Adrenal gland (tissue), 5 donors: ENCODE measurements at regions not wholly inside any gene's neighbourhood (a gene's known extent, or its start where the extent isn't known, plus 50 kb on each side); places are given as distances from the start of the nearest gene placed in this dataset.

Experiments used
- POLR2A ChIP-seq, 2 donors: fragments of 450-650 bp; IDR thresholded peaks; one replicate each; pipeline ENCODE4 v1.6.1; 2017; ENCODE audit warnings: antibody characterized with exemption in 2 of 2, mild to moderate bottlenecking in 2 of 2, moderate library complexity in 1 of 2
- TF ChIP-seq, protein P1 (sequence below), 6 experiments: fragments of 450-650 bp in 4 of 6; fragments of 200-600 bp in 2 of 6; sonication (generic) in 1 of 6; IDR thresholded peaks; 1 replicate in 5 of 6; 2 replicates in 1 of 6; pipeline versions ENCODE4 v1.5.1 to v1.8.0; 2016 to 2021; ENCODE audit warnings: antibody characterized with exemption in 6 of 6, mild to moderate bottlenecking in 2 of 6, moderate library complexity in 1 of 6
- donor health status: DM: no; HTN: no; CAD: no.

DNA sequence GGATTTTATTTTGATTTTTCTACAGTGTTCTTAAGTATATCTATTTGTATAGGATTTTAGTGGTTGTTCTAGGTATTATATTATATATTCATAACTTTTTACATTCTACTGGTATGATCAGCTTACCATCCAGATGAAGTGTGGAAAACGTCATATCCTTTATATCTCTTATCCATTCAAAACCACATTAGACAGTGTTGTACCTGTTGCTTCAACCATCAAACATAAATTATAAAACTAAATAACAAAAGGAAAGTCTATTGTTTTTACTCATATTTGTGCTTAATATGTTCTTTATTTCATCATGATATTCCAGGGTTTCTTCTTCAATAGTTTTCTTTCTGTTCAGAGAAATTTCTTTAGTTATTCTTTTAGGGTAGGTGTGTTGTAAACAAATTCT, 191.4 kb downstream of the RPLP1 start:
- TF ChIP-seq, protein P1, sequence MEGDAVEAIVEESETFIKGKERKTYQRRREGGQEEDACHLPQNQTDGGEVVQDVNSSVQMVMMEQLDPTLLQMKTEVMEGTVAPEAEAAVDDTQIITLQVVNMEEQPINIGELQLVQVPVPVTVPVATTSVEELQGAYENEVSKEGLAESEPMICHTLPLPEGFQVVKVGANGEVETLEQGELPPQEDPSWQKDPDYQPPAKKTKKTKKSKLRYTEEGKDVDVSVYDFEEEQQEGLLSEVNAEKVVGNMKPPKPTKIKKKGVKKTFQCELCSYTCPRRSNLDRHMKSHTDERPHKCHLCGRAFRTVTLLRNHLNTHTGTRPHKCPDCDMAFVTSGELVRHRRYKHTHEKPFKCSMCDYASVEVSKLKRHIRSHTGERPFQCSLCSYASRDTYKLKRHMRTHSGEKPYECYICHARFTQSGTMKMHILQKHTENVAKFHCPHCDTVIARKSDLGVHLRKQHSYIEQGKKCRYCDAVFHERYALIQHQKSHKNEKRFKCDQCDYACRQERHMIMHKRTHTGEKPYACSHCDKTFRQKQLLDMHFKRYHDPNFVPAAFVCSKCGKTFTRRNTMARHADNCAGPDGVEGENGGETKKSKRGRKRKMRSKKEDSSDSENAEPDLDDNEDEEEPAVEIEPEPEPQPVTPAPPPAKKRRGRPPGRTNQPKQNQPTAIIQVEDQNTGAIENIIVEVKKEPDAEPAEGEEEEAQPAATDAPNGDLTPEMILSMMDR (IDR thresholded peaks at IDR 0.05) = no peak
- no peak for TF ChIP-seq POLR2A (IDR thresholded peaks at IDR 0.05)
